ENCODE measurements at regions not wholly inside any gene's neighbourhood (a gene's known extent, or its start where the extent isn't known, plus 50 kb on each side); places are given as distances from the start of the nearest gene placed in this dataset.

GRCh38 chr1:175842550-175842949 lies 99.2 kb upstream of the TNR start:
- H3K4me1 Mint-ChIP-seq = no peaks in the 10 kb centered on the region
- DNase-seq (no peak), ATAC-seq (no peak)
- no peaks in the 10 kb centered on the region for H3K36me3 Mint-ChIP-seq (ENCODE audit: low read depth)
- H3K4me3 Mint-ChIP-seq = no peak overlapping the region
- POLR2A ChIA-PET = no interaction called here
- H3K27ac Mint-ChIP-seq = no peak overlapping the region
- intact Hi-C loops (cut with DNase I, micrococcal nuclease) = no loop called here
- H3K27me3 Mint-ChIP-seq = peaks cover 17% of the 10 kb centered on the region
- H3K9me3 Mint-ChIP-seq (ENCODE audit: low read depth) = no peaks in the 10 kb centered on the region
- CTCF ChIA-PET = no interaction called here

- DNase-seq = no peak
- no peak overlapping the region for H3K4me3 Mint-ChIP-seq
- H3K27ac Mint-ChIP-seq = no peak overlapping the region
- POLR2A ChIA-PET = no interaction called here
- CTCF ChIA-PET = no interaction called here
- no peak for ATAC-seq
- no peaks in the 10 kb centered on the region for H3K9me3 Mint-ChIP-seq (ENCODE audit: low read depth)
- H3K27me3 Mint-ChIP-seq = peaks cover 18% of the 10 kb centered on the region
- intact Hi-C loops (cut with DNase I, micrococcal nuclease) = no loop called here
- no peaks in the 10 kb centered on the region for H3K36me3 Mint-ChIP-seq (ENCODE audit: low read depth)
- H3K4me1 Mint-ChIP-seq = no peaks in the 10 kb centered on the region
Measured at GRCh38 chr1:175841738-175842187, 98.4 kb upstream of the TNR start.

GRCh38 chr1:175840787-175841186 lies 97.4 kb upstream of the TNR start:
- intact Hi-C loops (cut with DNase I, micrococcal nuclease) = no loop called here
- Mint-ChIP-seq H3K27me3 (peaks cover 17% of the 10 kb centered on the region), H3K4me3 (no peak overlapping the region), H3K36me3 (ENCODE audit: low read depth) (no peaks in the 10 kb centered on the region), H3K9me3 (ENCODE audit: low read depth) (no peaks in the 10 kb centered on the region), H3K27ac (no peak overlapping the region), H3K4me1 (no peaks in the 10 kb centered on the region)
- ATAC-seq (no peak), DNase-seq (no peak)
- ChIA-PET CTCF (interaction anchor here (0.7 kb wide), 1 partner anchor 45 kb away, joined by 3 read pairs; no protein-coding TSS in a partner anchor), POLR2A (no interaction called here)

GRCh38 chr1:175839779-175840669 lies 96.6 kb upstream of the TNR start:
- Mint-ChIP-seq H3K36me3 (ENCODE audit: low read depth) (no peaks in the 10 kb centered on the region), H3K4me3 (no peak overlapping the region), H3K27ac (no peak overlapping the region), H3K9me3 (ENCODE audit: low read depth) (peaks cover under 1% of the 10 kb centered on the region), H3K27me3 (peaks cover 15% of the 10 kb centered on the region), H3K4me1 (no peaks in the 10 kb centered on the region)
- intact Hi-C loops (cut with DNase I, micrococcal nuclease) = no loop called here
- CTCF ChIA-PET = interaction anchor here (0.7 kb wide), 1 partner anchor 46 kb away, joined by 3 read pairs; no protein-coding TSS in a partner anchor
- DNase-seq (peak; percentile 29), ATAC-seq (peak; percentile 86)
- POLR2A ChIA-PET = no interaction called here

DNA sequence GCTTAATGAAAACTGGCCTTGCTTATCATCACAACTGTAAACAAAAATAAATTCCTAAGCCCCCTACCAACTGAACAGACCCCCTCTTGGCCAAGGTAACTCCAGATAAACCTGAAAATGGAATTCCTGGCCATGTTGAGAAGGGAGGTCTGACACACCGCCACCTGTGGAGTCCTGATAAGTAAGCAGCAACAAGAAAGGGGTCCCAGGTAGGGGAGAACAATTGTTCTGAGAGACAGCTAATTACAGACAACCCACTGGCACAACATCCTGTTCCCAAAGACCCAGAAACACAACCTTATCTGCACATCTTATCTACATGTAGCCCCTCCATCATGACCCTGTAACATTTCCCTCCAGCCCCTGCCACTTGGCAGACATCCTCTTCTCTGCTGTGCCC lies 91.2 kb upstream of the TNR start:
- intact Hi-C loops (cut with DNase I, micrococcal nuclease) = no loop called here
- POLR2A ChIA-PET = no interaction called here

GRCh38 chr1:175833951-175834350 lies 90.6 kb upstream of the TNR start:
- Mint-ChIP-seq H3K4me3 (no peak overlapping the region), H3K9me3 (ENCODE audit: low read depth) (peaks cover 9% of the 10 kb centered on the region), H3K27me3 (peaks cover 9% of the 10 kb centered on the region), H3K4me1 (no peaks in the 10 kb centered on the region), H3K27ac (no peak overlapping the region), H3K36me3 (ENCODE audit: low read depth) (no peaks in the 10 kb centered on the region)
- ATAC-seq (no peak), DNase-seq (no peak)
- CTCF ChIA-PET = interaction anchor here (0.6 to 1.5 kb wide), 3 partner anchors 8 to 682 kb away, joined by 3 read pairs; no protein-coding TSS in a partner anchor
- intact Hi-C loops (cut with DNase I, micrococcal nuclease) = no loop called here
- POLR2A ChIA-PET = no interaction called here

More for the DNA sequence above, 91.2 kb upstream of the TNR start:
- ATAC-seq (no peak), DNase-seq (no peak)
- H3K4me1 Mint-ChIP-seq = no peaks in the 10 kb centered on the region
- no peak overlapping the region for H3K27ac Mint-ChIP-seq
- H3K36me3 Mint-ChIP-seq (ENCODE audit: low read depth) = no peaks in the 10 kb centered on the region
- H3K9me3 Mint-ChIP-seq (ENCODE audit: low read depth) = peaks cover 9% of the 10 kb centered on the region
- peaks cover 11% of the 10 kb centered on the region for H3K27me3 Mint-ChIP-seq
- CTCF ChIA-PET = interaction anchor here (0.6 to 1.5 kb wide), 2 partner anchors 9 to 682 kb away, joined by 3 read pairs; no protein-coding TSS in a partner anchor
- no peak overlapping the region for H3K4me3 Mint-ChIP-seq

- ATAC-seq = no peak
- no peaks in the 10 kb centered on the region for H3K36me3 Mint-ChIP-seq (ENCODE audit: low read depth)
- peaks cover 9% of the 10 kb centered on the region for H3K9me3 Mint-ChIP-seq (ENCODE audit: low read depth)
- intact Hi-C loops (cut with DNase I, micrococcal nuclease) = no loop called here
- DNase-seq = no peak
- no peak overlapping the region for H3K4me3 Mint-ChIP-seq
- ChIA-PET CTCF (interaction anchor here (1.5 kb wide), 1 partner anchor 681 kb away, joined by 3 read pairs; no protein-coding TSS in a partner anchor), POLR2A (no interaction called here)
- H3K27ac Mint-ChIP-seq = no peak overlapping the region
- H3K4me1 Mint-ChIP-seq = no peaks in the 10 kb centered on the region
- peaks cover 9% of the 10 kb centered on the region for H3K27me3 Mint-ChIP-seq
Measured at GRCh38 chr1:175833502-175833901, 90.1 kb upstream of the TNR start.

DNA sequence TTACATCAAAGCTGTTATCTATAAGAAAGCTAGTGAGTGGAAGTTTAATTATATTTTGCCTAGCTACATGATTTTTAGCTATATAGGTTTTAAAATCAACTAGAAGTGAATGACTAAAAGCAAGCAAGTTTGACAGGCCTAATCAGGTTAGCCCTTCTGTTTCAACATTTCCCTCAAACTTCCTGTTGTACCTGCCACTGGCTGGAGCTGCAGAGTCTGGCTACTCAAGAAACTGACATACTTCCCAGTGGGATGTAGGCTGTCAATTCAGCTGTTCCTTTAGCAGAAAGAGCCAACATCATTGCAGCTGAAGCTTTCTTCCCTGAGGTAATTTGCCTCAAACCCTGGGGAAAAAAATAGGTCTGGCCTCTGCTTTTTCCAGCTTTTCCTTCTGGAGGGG lies 87.1 kb upstream of the TNR start:
- ChIA-PET POLR2A (no interaction called here), CTCF (no interaction called here)
- H3K4me3 Mint-ChIP-seq = no peak overlapping the region
- H3K27ac Mint-ChIP-seq = no peak overlapping the region
- H3K36me3 Mint-ChIP-seq (ENCODE audit: low read depth) = no peaks in the 10 kb centered on the region
- H3K9me3 Mint-ChIP-seq (ENCODE audit: low read depth) = peaks cover 9% of the 10 kb centered on the region
- intact Hi-C loops (cut with DNase I, micrococcal nuclease) = no loop called here
- peaks cover 4% of the 10 kb centered on the region for H3K27me3 Mint-ChIP-seq
- H3K4me1 Mint-ChIP-seq = no peaks in the 10 kb centered on the region
- no peak for DNase-seq
- no peak for ATAC-seq

GRCh38 chr1:175829845-175830244 lies 86.5 kb upstream of the TNR start:
- H3K9me3 Mint-ChIP-seq (ENCODE audit: low read depth) = peaks cover 6% of the 10 kb centered on the region
- CTCF ChIA-PET = no interaction called here
- H3K27ac Mint-ChIP-seq = no peak overlapping the region
- no peak for DNase-seq
- POLR2A ChIA-PET = no interaction called here
- ATAC-seq = no peak
- peaks cover 4% of the 10 kb centered on the region for H3K27me3 Mint-ChIP-seq
- no peaks in the 10 kb centered on the region for H3K4me1 Mint-ChIP-seq
- no peaks in the 10 kb centered on the region for H3K36me3 Mint-ChIP-seq (ENCODE audit: low read depth)
- no peak overlapping the region for H3K4me3 Mint-ChIP-seq
- intact Hi-C loops (cut with DNase I, micrococcal nuclease) = no loop called here

GRCh38 chr1:175826705-175827104 lies 83.3 kb upstream of the TNR start:
- CTCF ChIA-PET = no interaction called here

GRCh38 chr1:175824079-175824478 lies 80.7 kb upstream of the TNR start:
- DNase-seq = peak; percentile 59
- H3K36me3 Mint-ChIP-seq (ENCODE audit: low read depth) = no peaks in the 10 kb centered on the region
- H3K27me3 Mint-ChIP-seq = peaks cover 21% of the 10 kb centered on the region
- ChIA-PET CTCF (interaction anchor here (1.8 kb wide), 1 partner anchor 672 kb away, joined by 6 read pairs; no protein-coding TSS in a partner anchor), POLR2A (no interaction called here)
- H3K4me3 Mint-ChIP-seq = no peak overlapping the region
- intact Hi-C loops (cut with DNase I, micrococcal nuclease) = loop anchor here in 1 of 2 experiments (5.0 kb wide), 1 partner anchor 342 kb away; no protein-coding TSS in a partner anchor
- no peak for ATAC-seq
- H3K4me1 Mint-ChIP-seq = no peaks in the 10 kb centered on the region
- H3K9me3 Mint-ChIP-seq (ENCODE audit: low read depth) = peaks cover 2% of the 10 kb centered on the region
- no peak overlapping the region for H3K27ac Mint-ChIP-seq

More at GRCh38 chr1:175826705-175827104, 83.3 kb upstream of the TNR start:
- no peak overlapping the region for H3K4me3 Mint-ChIP-seq
- H3K4me1 Mint-ChIP-seq = no peaks in the 10 kb centered on the region
- no peak for ATAC-seq
- no peak for DNase-seq
- H3K36me3 Mint-ChIP-seq (ENCODE audit: low read depth) = no peaks in the 10 kb centered on the region
- intact Hi-C loops (cut with DNase I, micrococcal nuclease) = no loop called here
- no peaks in the 10 kb centered on the region for H3K9me3 Mint-ChIP-seq (ENCODE audit: low read depth)
- peaks cover 8% of the 10 kb centered on the region for H3K27me3 Mint-ChIP-seq
- POLR2A ChIA-PET = no interaction called here
- no peak overlapping the region for H3K27ac Mint-ChIP-seq

DNA sequence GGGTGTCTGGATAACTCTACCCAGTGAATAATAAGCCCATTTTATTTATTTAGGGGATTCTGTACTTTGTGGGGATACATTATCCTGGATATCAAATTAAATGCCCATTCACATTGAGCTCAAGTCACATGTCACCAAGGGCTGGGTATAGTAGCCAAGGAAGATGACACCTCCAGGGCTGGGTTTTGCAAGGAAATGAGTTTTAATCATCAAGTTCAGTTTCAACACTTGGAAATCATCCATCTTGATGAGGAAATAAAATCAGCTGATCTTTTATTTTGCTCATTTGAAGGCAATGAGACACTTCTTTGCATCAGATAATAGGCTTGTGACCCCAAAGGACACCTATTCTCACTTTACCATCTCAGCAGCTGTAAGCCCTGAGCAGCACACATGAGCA lies 80.0 kb upstream of the TNR start:
- CTCF ChIA-PET = interaction anchor here (1.8 kb wide), 1 partner anchor 672 kb away, joined by 6 read pairs; no protein-coding TSS in a partner anchor
- Mint-ChIP-seq H3K4me3 (no peak overlapping the region), H3K36me3 (ENCODE audit: low read depth) (no peaks in the 10 kb centered on the region), H3K9me3 (ENCODE audit: low read depth) (peaks cover 2% of the 10 kb centered on the region), H3K27me3 (peaks cover 22% of the 10 kb centered on the region), H3K27ac (no peak overlapping the region), H3K4me1 (no peaks in the 10 kb centered on the region)
- DNase-seq (no peak), ATAC-seq (no peak)
- POLR2A ChIA-PET = no interaction called here
- intact Hi-C loops (cut with DNase I, micrococcal nuclease) = loop anchor here in 1 of 2 experiments (5.0 kb wide), 1 partner anchor 341 kb away; no protein-coding TSS in a partner anchor

All from activated CD4-positive, alpha-beta T cell treated with anti-CD3 and anti-CD28 coated beads for 36 hours (primary cell).